Right lobe of liver (tissue), 4 donors: ENCODE measurements at regions not wholly inside any gene's neighbourhood (a gene's known extent, or its start where the extent isn't known, plus 50 kb on each side); places are given as distances from the start of the nearest gene placed in this dataset.

Experiments
- CTCF ChIP-seq, 4 donors: fragments of 200-600 bp in 3 of 4; fragments of 450-650 bp in 1 of 4; IDR thresholded peaks; one replicate each; pipeline versions ENCODE4 v1.5.1 to v1.8.0; 2016 to 2022; ENCODE audit warnings: antibody characterized with exemption in 4 of 4, mild to moderate bottlenecking in 2 of 4
- POLR2A ChIP-seq: fragments of 450-650 bp; IDR thresholded peaks from one replicate; pipeline ENCODE4 v1.6.1; 2017; ENCODE audit warnings: antibody characterized with exemption, mild to moderate bottlenecking
- donor health status: DM: no; HTN: no; CAD: no.
- donor health status: DM: no; HTN: no; CAD: no.
- donor health status: DM: no; HTN: yes; CAD: no.

DNA sequence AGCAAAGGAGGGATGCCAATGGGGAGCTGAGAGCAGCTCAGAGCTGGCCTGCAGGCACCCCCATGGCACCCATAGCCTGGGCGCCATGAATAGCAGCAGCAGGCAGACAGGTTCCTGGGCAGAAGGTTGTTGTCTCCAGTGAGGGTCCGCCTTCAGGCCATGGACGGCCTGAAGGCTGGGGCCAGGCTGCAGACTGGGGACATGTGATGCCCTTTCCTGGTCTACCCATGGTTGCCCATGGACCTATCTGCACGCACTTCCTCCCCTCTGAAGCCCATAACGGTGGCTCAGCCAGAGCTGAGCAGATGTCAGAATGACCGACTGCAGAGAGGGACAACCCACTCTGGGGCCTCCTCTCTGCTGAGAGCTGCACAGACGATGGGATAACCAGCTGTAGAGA, 256.8 kb downstream of the PLOD2 start:
- no peak for TF ChIP-seq CTCF (IDR thresholded peaks at IDR 0.05)
- no peak for TF ChIP-seq POLR2A
